ENCODE measurements at regions not wholly inside any gene's neighbourhood (a gene's known extent, or its start where the extent isn't known, plus 50 kb on each side); places are given as distances from the start of the nearest gene placed in this dataset.

GRCh38 chr7:53658951-53659350 lies 623.5 kb downstream of the POM121L12 start:
- no peak for TF ChIP-seq POLR2A (IDR thresholded peaks at IDR 0.05; ENCODE audit: low read depth, low read length)
- TF ChIP-seq POLR2AphosphoS5 (IDR thresholded peaks at IDR 0.05; ENCODE audit: low read depth, low read length): no peak
- TF ChIP-seq TAF1 (IDR thresholded peaks at IDR 0.05; ENCODE audit: low read depth, low read length): no peak
- no peak for TF ChIP-seq PAX5 (IDR thresholded peaks at IDR 0.05; ENCODE audit: insufficient read depth, low read length, severe bottlenecking)
- TF ChIP-seq SPI1 (IDR thresholded peaks at IDR 0.05; ENCODE audit: low read depth, low read length): no peak
